Mucosa of stomach (tissue), 1 donor: ENCODE measurements at regions not wholly inside any gene's neighbourhood (a gene's known extent, or its start where the extent isn't known, plus 50 kb on each side); places are given as distances from the start of the nearest gene placed in this dataset.

Experiments
- H3K27me3 ChIP-seq: one replicate; pipeline ENCODE4 v1.7.0; 2013; ENCODE audit warnings: mild to moderate bottlenecking, low read length; ENCODE audit not compliant: control insufficient read depth, insufficient read depth
- H3K36me3 ChIP-seq: one replicate; pipeline ENCODE4 v1.7.0; 2013; ENCODE audit warnings: low read length; ENCODE audit not compliant: control insufficient read depth, insufficient read depth
- H3K4me1 ChIP-seq: one replicate; pipeline ENCODE4 v1.7.0; 2013; ENCODE audit warnings: mild to moderate bottlenecking, low read length; ENCODE audit not compliant: control insufficient read depth, insufficient read depth
- H3K4me3 ChIP-seq: one replicate; pipeline ENCODE4 v1.7.0; 2013; ENCODE audit warnings: low read length
- H3K9ac ChIP-seq: one replicate; pipeline ENCODE4 v1.7.0; 2013; ENCODE audit warnings: mild to moderate bottlenecking, low read length, moderate library complexity
- H3K9me3 ChIP-seq: one replicate; pipeline ENCODE4 v1.7.0; 2013; ENCODE audit warnings: mild to moderate bottlenecking, low read length, moderate library complexity; ENCODE audit not compliant: control insufficient read depth
- donor health status: Pancreatic carcinoma.

DNA sequence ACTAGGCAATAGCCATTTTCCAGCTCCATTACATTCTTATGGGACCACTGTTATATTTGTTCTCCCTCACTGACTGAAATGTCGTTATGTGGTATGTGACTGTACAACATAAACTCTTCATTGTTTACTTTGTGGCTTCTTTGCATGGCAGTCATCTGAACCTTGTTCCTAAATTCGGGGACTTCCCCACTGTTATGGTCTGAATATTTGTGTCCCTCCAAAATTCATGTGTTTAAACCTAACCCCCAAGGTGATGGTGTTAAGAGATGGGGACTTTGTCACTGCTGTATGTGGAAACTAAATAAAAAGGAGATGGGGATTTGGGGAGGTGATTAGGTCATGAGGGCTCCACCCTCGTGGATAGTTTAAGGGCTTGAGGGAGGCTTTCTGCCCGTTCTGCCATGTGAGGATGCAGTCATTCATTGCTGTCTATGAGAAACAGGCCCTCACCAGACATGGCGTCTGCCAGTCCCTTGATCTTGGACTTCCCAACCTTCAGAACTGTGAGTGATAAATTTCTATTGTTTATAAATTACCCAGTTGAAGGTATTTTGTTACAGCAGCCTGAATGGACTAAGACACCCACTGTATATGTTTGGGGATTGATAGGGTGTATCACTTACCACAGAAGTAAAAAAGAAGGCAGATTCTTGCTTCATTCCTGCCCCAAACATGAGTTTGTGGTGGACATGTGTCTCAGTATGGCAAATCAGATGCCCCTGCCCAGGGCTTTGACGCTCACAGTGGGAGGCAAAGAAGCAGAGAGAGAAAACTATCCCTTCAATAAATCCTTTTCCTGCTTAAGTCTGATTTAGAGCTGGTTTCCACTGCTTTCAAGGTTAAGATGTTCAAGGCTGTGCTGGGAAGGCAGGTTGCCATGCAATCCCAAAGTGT, 138.0 kb upstream of the UBE2E1 start:
- Histone ChIP-seq H3K4me3 (no peak overlapping the region), H3K27me3 (peaks cover 12% of the 10 kb centered on the region), H3K9ac (no peak overlapping the region), H3K9me3 (no peaks in the 10 kb centered on the region), H3K4me1 (peaks cover 6% of the 10 kb centered on the region), H3K36me3 (no peaks in the 10 kb centered on the region)

DNA sequence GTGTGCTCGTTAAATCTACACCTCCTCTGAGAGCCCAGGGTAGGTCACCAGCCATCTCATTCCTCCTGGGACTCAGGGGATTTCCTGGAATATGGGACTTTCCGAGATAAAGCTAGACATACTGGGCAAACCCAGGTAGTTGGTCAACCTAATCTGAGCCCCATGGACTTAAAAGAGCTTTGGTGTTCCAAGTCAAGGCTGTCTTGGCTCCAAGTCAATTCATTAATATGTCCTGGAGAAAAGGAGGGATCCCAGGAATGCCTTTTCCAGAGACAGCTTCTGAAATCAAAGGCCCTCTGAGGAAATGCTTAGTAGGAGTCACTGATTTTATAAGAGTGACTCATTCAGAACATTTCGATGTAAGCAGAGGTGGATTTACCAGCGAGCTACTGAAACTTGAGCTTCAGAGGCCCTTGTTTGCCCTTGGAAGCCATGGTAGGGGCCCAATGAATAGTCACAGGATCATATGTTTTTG, 137.3 kb upstream of the UBE2E1 start:
- Histone ChIP-seq H3K9ac (no peak overlapping the region), H3K9me3 (no peaks in the 10 kb centered on the region), H3K4me3 (no peak overlapping the region), H3K27me3 (peaks cover 12% of the 10 kb centered on the region), H3K36me3 (no peaks in the 10 kb centered on the region), H3K4me1 (peaks cover 6% of the 10 kb centered on the region)

DNA sequence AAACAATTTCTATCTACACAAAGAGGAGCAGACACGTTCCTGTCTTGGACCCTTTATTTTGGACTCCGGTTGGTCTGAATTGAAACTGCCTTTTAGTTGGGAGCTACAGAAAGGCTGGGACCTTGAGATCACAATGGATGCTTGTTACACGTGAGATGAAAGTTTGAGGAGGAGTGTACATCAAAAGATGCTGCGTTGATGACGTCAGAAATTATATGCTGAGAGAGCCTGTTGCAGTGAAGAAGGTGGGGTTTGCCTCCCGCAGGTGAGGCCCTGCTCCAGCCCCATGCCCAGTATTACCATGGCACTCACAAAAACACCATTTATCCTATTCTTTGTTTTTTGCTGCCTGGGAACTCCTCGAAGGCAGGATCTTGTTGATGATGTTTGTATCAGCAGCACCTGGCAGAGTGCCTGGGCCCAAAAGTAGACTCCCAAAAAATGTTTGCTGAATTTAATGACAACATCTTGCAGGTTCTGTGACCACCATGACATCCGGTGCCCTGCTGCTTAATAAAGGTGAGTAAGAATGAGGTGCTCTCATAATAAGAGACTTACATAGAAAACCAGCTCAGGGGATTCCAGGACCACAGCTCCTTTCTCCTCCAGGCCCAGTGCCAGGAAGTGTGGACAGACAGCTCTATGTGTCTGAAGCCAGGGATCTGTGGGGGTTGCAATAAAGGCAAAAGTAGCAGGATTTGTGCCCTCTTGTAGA, 136.1 kb upstream of the UBE2E1 start:
- Histone ChIP-seq H3K9me3 (no peaks in the 10 kb centered on the region), H3K27me3 (peaks cover 12% of the 10 kb centered on the region), H3K36me3 (no peaks in the 10 kb centered on the region), H3K4me3 (no peak overlapping the region), H3K9ac (no peak overlapping the region), H3K4me1 (peaks cover 6% of the 10 kb centered on the region)

DNA sequence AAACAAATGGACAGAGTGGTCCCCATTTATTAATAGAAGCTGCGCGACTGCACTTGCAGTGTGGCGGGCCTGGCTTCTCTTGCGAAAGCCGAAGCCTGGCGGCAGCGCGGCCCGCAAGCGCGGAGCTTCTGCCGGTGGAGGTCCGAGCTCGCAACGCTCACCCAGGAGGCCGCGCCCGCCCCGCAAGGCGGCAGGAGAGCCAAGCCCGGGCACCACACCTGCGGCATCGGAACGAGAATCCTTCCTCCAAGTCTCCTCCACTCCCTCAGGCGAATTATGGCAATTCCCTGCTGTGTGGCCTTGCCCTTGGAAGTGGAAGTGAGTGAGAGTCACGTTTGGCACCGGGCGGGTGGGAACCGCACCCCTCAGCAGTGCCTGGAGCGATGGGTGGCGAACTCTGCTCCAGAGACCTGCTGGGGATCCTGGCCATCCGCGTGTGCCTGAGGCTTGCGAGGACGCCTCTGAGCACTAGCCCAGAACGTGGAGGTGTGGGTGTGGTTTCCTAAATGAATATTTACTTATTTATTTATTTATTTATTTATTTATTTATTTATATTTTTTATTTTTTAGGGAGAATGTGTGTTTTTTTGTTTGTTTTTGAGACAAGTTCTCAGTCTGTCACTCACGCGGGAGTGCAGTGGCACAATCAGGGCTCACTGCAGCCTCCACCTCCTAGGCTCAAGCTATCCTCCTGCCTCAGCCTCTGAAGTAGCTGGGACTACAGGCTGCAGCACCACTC, 133.7 kb upstream of the UBE2E1 start:
- peaks cover 6% of the 10 kb centered on the region for H3K4me1 ChIP-seq
- no peaks in the 10 kb centered on the region for H3K36me3 ChIP-seq
- H3K9ac ChIP-seq = peak overlapping the region; percentile 47
- H3K4me3 ChIP-seq = no peak overlapping the region
- peaks cover 15% of the 10 kb centered on the region for H3K27me3 ChIP-seq
- no peaks in the 10 kb centered on the region for H3K9me3 ChIP-seq

DNA sequence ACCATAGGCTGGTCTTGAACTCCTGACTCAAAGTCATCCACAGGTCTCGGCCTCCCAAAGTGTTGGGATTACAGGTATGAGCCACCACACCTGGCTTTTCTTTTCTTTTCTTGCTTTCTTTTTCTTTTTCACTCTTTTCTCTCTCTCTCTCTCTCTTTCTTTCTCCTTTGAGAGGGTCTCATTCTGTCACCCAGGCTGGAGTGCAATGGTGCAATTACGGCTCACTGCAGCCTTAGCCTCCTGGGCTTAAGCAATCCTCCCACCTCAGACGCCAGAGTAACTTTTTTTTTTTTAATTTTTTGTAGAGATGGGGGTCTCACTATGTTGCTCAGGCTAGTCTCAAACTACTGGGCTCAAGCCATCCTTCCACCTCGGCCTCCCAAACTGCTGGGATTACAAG, 133.1 kb upstream of the UBE2E1 start:
- H3K9ac ChIP-seq = no peak overlapping the region
- peaks cover 15% of the 10 kb centered on the region for H3K27me3 ChIP-seq
- no peaks in the 10 kb centered on the region for H3K36me3 ChIP-seq
- no peaks in the 10 kb centered on the region for H3K9me3 ChIP-seq
- no peak overlapping the region for H3K4me3 ChIP-seq
- peaks cover 6% of the 10 kb centered on the region for H3K4me1 ChIP-seq

DNA sequence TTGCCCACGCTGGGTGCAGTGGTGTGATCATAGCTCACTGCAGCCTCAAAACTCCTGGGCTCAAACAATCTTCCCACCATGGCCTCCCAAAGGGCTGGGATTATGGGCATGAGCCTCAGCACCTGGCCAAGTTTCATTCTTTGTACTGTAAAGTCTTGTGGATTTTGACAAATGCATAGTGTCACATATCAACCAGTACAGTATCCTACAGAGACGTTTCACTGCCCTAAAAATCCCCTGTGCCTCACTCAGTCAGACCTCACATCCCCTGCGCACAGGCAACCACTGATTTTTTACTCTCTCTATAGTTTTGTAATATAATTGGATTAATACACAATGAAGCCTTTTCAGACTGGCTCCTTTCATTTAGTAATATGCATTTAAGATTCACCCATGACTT, 130.7 kb upstream of the UBE2E1 start:
- Histone ChIP-seq H3K27me3 (peaks cover 15% of the 10 kb centered on the region), H3K4me1 (peaks cover 6% of the 10 kb centered on the region), H3K4me3 (no peak overlapping the region), H3K9ac (no peak overlapping the region), H3K36me3 (no peaks in the 10 kb centered on the region), H3K9me3 (no peaks in the 10 kb centered on the region)

DNA sequence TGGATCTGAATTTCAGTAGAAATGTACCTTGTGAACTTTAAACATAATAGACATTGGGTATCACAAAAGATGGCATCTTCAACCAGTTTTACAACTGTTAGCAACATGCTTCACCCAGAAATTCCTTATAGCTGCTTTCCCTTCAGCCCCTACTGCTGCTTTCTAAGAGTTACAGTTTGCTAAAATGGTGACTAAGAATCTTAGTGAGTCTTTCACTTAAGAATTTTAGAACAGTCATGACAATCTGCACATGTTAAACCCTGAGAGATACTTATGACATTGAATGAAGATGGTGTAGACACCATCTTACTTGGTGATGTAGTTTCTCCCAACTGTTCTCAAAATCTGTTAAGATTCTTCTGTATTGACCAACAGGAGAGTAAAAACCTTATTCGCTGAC, 129.7 kb upstream of the UBE2E1 start:
- H3K4me3 ChIP-seq = no peak overlapping the region
- H3K9ac ChIP-seq = no peak overlapping the region

DNA sequence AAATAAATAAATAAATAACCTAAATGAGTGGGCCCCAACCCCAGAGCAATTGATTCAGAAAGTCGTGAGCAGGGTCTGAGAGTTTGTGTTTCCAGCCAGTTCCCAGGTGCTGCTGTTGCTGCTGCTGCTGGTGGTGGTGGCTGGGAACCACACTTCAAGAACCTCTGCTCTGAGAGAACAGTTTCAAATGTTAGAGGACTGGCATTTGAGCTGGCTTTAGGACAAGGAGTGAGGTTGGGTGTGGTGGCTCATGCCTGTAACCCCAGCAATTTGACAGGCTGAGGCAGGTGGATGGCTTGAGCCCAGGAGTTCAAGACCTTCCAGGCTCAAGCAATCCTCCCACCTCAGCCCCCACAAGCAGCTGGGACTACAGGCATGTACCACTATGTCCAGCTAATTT, 123.1 kb upstream of the UBE2E1 start:
- Histone ChIP-seq H3K4me3 (no peak overlapping the region), H3K9ac (no peak overlapping the region), H3K36me3 (no peaks in the 10 kb centered on the region), H3K9me3 (no peaks in the 10 kb centered on the region), H3K27me3 (no peaks in the 10 kb centered on the region), H3K4me1 (no peaks in the 10 kb centered on the region)

More for the DNA sequence above, 129.7 kb upstream of the UBE2E1 start:
- no peaks in the 10 kb centered on the region for H3K36me3 ChIP-seq
- H3K27me3 ChIP-seq = peaks cover 14% of the 10 kb centered on the region
- H3K9me3 ChIP-seq = no peaks in the 10 kb centered on the region
- peaks cover 6% of the 10 kb centered on the region for H3K4me1 ChIP-seq

DNA sequence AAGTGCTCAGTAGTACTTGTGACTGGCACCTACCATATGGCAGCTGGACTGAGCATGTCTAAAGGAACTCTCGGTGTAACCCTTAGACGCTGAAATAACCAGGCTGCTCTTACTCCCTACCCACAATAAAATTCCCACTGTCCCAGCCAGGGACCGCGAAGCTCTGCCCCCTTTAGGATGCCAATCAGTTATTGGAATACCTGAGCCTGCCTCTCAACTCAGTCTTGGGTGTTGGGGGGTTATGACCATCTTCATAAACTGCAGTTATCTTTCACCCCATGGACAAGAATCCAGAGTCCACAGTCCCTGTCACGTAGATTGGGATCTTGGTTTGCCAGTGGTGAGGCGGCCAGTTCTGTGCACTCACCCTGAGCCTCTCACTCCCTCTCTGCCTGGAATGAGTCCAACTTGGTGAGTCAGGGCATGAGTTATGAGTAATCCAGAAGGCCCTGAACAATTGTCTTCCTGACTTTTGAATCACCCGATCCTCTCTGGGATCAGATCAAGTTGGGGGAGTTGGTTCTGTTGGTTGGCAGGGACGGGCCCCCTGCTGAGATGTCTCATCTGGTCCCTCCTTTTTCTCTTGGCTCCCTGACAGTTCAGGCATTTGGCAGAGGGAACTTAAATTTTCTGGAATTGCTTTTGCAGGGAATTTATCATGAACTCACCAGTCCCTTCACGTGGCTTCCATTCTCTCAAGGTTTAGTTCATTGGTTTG, 120.1 kb upstream of the UBE2E1 start:
- Histone ChIP-seq H3K36me3 (no peaks in the 10 kb centered on the region), H3K4me1 (no peaks in the 10 kb centered on the region), H3K4me3 (no peak overlapping the region), H3K9ac (no peak overlapping the region), H3K9me3 (no peaks in the 10 kb centered on the region), H3K27me3 (no peaks in the 10 kb centered on the region)

DNA sequence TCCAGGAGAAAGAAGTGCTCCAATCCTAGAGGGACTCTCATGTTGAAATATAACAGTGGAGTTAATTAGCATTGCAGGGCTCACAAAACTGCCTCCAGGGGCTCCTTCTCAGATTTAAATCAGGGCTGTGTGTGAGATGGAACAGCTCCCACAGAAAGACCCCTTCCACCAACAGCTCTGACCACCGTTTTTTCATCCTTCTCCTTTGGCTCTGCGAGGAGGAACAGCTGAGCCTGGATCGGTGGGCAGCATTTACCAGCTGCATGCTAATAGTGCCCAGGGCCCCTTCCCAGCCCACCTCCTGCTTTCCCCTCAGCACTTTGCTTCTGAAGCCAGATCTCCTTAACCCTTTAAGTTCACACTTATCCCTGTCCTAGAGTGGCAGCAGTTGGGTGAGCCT, 119.2 kb upstream of the UBE2E1 start:
- Histone ChIP-seq H3K4me3 (no peak overlapping the region), H3K9ac (no peak overlapping the region)

DNA sequence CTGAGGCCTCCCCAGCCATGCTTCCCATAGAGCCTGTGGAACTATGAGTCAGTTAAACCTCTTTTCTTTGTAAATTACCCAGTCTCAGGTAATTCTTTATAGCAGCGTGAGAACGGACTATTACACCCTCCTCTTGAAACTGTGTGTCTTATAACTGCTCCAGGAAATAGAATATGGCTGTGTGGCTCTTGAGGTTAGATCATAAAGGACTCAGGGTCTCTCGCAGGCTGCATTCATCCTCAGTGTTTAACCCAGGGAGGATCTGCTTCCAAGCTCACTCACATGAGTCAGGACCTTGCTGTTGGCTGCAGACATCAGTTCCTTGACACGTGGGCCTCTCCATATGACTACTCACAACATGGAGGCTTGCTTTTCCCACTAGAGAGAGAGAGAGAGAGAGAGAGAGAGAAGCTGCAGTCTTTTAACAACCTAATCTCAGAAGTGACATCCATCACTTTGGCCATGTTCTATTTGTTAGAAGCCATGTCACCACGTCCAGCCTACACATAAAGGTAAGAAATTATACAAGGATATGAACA, 114.3 kb upstream of the UBE2E1 start:
- no peak overlapping the region for H3K9ac ChIP-seq
- H3K9me3 ChIP-seq = no peaks in the 10 kb centered on the region
- no peaks in the 10 kb centered on the region for H3K27me3 ChIP-seq
- no peak overlapping the region for H3K4me3 ChIP-seq
- no peaks in the 10 kb centered on the region for H3K4me1 ChIP-seq
- no peaks in the 10 kb centered on the region for H3K36me3 ChIP-seq

More for the DNA sequence above, 119.2 kb upstream of the UBE2E1 start:
- no peaks in the 10 kb centered on the region for H3K9me3 ChIP-seq
- no peaks in the 10 kb centered on the region for H3K4me1 ChIP-seq
- no peaks in the 10 kb centered on the region for H3K27me3 ChIP-seq
- no peaks in the 10 kb centered on the region for H3K36me3 ChIP-seq
